HG02981 (cell line): ENCODE measurements at regions not wholly inside any gene's neighbourhood (a gene's known extent, or its start where the extent isn't known, plus 50 kb on each side); places are given as distances from the start of the nearest gene placed in this dataset.
"Not testable (repeated sequence)": the region's sequence is repeated elsewhere in the genome, so short reads cannot be mapped to it uniquely, and the experiment has no call there.

Experiments used
- ATAC-seq: cut with Tn5 transposase; IDR thresholded peaks from one replicate; pipeline ENCODE4 v1.9.1; 2021; ENCODE audit warnings: mild to moderate bottlenecking, moderate library complexity; ENCODE audit not compliant: unreplicated experiment

GRCh38 chr19:31525610-31526147, 176.4 kb upstream of the TSHZ3 start:
- no peak for ATAC-seq

- ATAC-seq: no peak
Observed at GRCh38 chr19:31527443-31527842, 178.2 kb upstream of the TSHZ3 start.

- no peak for ATAC-seq
Observed at GRCh38 chr19:31528261-31528660, 179.0 kb upstream of the TSHZ3 start.

GRCh38 chr19:31529121-31529520, 179.9 kb upstream of the TSHZ3 start:
- ATAC-seq: no peak

- ATAC-seq: no peak
Observed at GRCh38 chr19:31530781-31531180, 181.5 kb upstream of the TSHZ3 start.

- ATAC-seq: no peak
Observed at GRCh38 chr19:31531326-31531725, 182.1 kb upstream of the TSHZ3 start.

- ATAC-seq: no peak
Observed at GRCh38 chr19:31532034-31532433, 182.8 kb upstream of the TSHZ3 start.

GRCh38 chr19:31533114-31533513, 183.9 kb upstream of the TSHZ3 start:
- no peak for ATAC-seq

- no peak for ATAC-seq
Observed at GRCh38 chr19:31534231-31534630, 185.0 kb upstream of the TSHZ3 start.

- no peak for ATAC-seq
Observed at GRCh38 chr19:31534786-31535657, 185.8 kb upstream of the TSHZ3 start.

GRCh38 chr19:31535691-31536460, 186.6 kb upstream of the TSHZ3 start:
- ATAC-seq: no peak

- no peak for ATAC-seq
Observed at GRCh38 chr19:31537136-31537535, 187.9 kb upstream of the TSHZ3 start.

GRCh38 chr19:31537902-31538301, 188.7 kb upstream of the TSHZ3 start:
- not testable (repeated sequence) for ATAC-seq

- ATAC-seq: no peak
Observed at GRCh38 chr19:31538879-31539278, 189.6 kb upstream of the TSHZ3 start.

- no peak for ATAC-seq
Observed at GRCh38 chr19:31539386-31539785, 190.2 kb upstream of the TSHZ3 start.

GRCh38 chr19:31541396-31541795, 192.2 kb upstream of the TSHZ3 start:
- ATAC-seq: no peak

GRCh38 chr19:31543456-31543855, 194.2 kb upstream of the TSHZ3 start:
- no peak for ATAC-seq

- ATAC-seq: no peak
Observed at GRCh38 chr19:31545777-31546176, 196.5 kb upstream of the TSHZ3 start.

GRCh38 chr19:31546205-31546960, 197.1 kb upstream of the TSHZ3 start:
- no peak for ATAC-seq

GRCh38 chr19:31548941-31549340, 199.7 kb upstream of the TSHZ3 start:
- no peak for ATAC-seq
